HG02642 (cell line): ENCODE measurements at regions not wholly inside any gene's neighbourhood (a gene's known extent, or its start where the extent isn't known, plus 50 kb on each side); places are given as distances from the start of the nearest gene placed in this dataset.

Experiments
- ATAC-seq: cut with Tn5 transposase; IDR thresholded peaks from one replicate; pipeline ENCODE4 v1.9.1; 2021; ENCODE audit warnings: mild to moderate bottlenecking; ENCODE audit not compliant: unreplicated experiment, poor library complexity

- no peak for ATAC-seq
Measured at GRCh38 chr2:215699018-215699417, 263.1 kb upstream of the FN1 start.

GRCh38 chr2:215698566-215698965, 262.7 kb upstream of the FN1 start:
- ATAC-seq, result no peak

- ATAC-seq, result no peak
Measured at GRCh38 chr2:215697496-215697895, 261.6 kb upstream of the FN1 start.

DNA sequence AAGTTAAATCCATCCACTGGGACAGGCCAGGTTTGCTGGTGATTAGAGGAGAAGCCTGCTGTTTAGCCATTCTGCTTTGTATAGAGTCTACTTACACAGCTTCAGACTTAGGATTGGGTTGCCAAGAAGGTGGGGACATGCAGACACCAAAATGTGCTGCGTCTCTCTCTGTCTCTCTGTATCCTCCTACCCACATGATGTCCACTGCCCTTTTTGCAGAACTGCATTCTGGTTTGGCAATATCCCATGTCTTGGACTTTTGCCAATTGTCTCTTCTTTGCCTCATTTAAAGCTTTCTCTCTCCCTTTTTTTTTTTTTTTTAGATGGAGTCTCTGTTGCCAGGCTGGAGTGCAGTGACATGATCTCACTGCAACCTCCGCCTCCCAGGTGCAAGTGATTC, 261.1 kb upstream of the FN1 start:
- no peak for ATAC-seq

- no peak for ATAC-seq
Measured at GRCh38 chr2:215695861-215696260, 260.0 kb upstream of the FN1 start.

GRCh38 chr2:215693999-215694580, 258.2 kb upstream of the FN1 start:
- no peak for ATAC-seq

DNA sequence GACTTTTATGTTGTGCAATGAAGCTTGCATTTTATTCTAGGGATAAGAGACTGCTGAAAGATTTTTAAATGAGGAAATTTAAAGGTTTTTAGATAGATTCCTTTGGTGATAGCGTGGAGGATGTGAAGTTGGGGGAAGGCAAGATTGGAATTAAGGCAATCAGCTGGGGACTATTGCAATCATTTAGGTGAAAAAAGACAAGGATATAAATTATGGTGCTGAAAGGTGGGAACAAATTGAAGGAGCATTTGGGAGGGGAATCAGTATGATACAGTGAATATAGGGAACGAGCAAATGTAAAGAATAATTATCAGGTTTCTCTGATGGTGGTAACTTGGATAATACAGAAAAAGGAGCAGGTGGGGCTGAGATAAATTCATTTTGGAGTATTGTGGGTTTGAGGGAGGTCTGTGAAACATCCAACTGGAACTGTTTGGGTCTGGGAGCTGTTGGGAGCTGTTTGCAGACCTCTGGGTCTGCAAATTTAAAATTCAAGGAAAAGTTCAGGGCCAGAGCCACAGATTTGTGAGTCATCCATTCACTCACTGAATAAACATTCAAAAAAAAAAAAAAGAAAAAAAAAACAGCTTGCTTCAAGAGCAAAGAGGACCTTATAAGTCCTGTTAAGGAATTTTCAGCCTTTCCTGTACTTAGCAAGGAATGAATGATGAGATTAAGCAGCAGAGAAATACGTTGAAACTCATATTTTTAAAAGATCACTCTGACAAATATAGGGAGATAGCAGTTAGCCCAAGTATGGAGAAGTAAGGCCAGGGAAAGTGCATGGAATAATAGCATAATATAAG, 257.5 kb upstream of the FN1 start:
- ATAC-seq, result no peak

DNA sequence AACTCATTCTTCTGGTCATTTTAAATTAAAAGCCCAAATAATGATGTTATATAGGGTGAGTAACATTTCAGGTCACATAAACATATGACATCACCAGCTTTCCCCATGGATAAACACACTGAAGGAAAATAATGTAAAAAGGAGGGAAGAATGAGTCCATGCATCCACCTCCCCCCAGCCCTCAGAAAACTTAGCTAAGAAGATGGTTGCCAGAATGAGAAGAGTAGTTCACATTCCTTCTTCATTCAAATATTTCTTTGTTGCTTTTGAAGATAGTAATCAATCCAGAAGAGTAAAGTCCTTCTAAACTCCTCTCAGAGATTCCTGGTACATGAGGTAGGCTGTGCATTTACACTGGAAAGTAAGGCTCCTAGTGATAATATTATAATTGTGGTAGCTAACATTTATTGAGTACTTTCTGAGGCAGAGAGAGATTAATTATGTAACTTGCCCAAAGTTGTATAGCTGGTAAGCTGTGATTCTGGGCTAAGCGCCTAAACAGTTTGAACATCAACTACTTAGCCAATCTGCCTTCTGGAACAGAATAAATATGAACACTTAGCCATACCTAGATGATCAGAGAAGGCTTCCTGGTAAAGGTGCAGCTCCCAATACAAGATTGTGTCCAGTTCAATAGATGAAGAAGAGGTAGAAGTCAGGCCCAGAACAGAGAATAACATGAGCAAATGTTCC, 256.7 kb upstream of the FN1 start:
- no peak for ATAC-seq

DNA sequence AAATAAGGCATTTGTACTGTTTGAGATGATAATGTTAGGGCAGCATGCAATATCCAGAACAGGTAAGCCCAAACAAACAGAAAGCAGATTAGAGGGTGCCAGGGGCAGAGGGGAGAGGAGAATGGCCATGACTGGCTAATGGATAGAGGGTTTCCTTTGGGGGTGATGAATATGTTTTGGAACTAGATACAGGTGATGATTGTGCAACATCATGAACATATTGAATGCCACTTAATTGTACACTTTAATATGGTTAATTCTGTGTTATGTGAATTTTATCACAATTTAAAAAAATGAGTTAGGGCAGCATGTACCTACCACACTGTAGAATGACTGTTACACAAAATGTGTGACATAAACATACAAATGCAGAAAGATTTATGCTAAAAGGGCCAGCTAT, 255.5 kb upstream of the FN1 start:
- no peak for ATAC-seq

DNA sequence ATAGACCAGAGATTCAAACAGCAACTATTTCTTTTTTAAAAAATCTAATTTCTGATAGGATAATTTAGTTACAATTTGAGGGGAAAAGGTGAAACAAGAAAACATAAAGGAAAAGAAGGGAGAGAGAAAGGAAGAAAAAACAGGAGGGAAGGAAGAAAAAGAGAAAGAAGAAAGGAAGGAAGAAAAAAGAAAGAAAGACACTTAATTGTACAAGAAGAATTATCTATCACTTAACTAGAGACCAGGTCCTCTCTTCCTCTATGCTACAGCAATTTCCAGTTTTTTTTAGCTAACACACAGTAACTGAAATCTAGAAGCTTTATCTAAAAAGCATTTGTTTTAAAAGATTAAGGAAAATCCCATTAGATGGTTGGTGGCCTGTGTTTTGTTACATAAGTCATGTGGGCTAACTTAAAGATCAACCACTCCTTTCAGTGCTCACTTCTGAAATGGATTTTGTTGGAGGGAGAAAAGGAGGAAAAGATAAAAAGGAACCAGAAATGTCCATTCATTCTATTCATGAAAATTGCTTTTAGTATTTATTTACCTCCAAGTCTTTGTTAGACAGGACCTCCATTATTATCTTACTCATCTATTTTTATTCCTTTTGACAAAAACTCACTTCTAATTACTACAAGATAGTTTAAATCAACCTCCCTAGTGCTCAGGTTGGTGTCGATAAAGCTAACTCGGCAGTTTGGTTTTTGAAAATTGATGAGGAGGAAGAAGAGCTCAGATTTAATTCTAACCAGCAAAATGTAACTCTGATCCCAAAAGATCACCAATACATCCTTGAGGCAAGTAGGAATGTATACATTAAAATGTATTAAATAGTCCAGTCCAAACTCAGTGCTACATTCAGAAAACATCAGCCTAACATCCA, 251.5 kb upstream of the FN1 start:
- no peak for ATAC-seq

- no peak for ATAC-seq
Measured at GRCh38 chr2:215685238-215685990, 249.5 kb upstream of the FN1 start.

GRCh38 chr2:215684448-215685237, 248.8 kb upstream of the FN1 start:
- ATAC-seq, result no peak

- ATAC-seq, result no peak
Measured at GRCh38 chr2:215683295-215683694, 247.4 kb upstream of the FN1 start.

GRCh38 chr2:215681799-215682596, 246.1 kb upstream of the FN1 start:
- no peak for ATAC-seq

GRCh38 chr2:215680605-215681598, 245.0 kb upstream of the FN1 start:
- no peak for ATAC-seq

DNA sequence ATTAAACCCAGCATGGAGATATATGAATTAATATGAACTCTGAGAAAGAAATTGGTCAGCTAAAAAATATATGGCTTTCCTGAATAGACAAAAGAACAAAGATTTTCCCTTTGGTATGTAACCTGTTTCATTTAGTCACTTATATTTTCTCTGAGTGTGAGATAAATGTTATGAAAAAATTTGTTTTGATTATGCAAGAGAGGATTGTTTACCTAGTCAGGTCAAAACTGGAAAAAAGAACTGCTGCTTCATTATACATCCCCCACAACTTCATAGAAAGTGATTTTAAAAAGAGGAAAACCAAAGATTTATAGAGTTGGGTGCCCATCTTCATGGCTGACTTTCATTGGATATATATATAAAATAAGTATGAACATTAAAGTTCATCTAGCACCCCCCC, 242.2 kb upstream of the FN1 start:
- ATAC-seq, result no peak

DNA sequence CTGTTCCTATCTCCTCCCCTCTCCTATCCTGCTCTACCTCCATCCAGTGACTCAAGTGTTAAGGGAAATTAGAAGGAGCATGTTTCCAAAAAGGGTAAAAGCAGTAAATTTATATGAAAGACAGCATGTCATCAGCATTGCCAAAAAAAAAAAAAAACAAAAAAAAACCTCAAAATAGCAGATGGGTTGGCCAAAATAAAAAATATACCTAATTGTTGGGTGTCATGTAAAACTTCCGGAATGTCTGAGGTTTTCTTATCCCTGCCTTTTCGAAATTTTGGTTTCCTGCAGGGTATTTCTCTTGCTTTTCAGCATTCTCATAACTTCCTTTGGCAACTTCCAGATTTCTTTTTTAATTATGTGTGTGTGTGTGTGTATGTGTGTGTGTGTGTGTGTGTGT, 241.6 kb upstream of the FN1 start:
- ATAC-seq, result no peak
